NCI-H1694 (cell line): ENCODE measurements at regions not wholly inside any gene's neighbourhood (a gene's known extent, or its start where the extent isn't known, plus 50 kb on each side); places are given as distances from the start of the nearest gene placed in this dataset.
"Not testable (repeated sequence)": the region's sequence is repeated elsewhere in the genome, so short reads cannot be mapped to it uniquely, and the experiment has no call there.

Experiments used
- DNase-seq: peaks from one replicate; lab custom pipeline; 2025; lab: John Stamatoyannopoulos, UW

GRCh38 chr9:3659647-3660046, 133.8 kb upstream of the RFX3 start:
- DNase-seq: no peak

- DNase-seq: no peak
These were observed 133.2 kb upstream of the RFX3 start for GRCh38 chr9:3658964-3659363.

- no peak for DNase-seq
These were observed 130.4 kb upstream of the RFX3 start for GRCh38 chr9:3656224-3656623.

- no peak for DNase-seq
These were observed 125.3 kb upstream of the RFX3 start for GRCh38 chr9:3650994-3651622.

- no peak for DNase-seq
These were observed 123.0 kb upstream of the RFX3 start for GRCh38 chr9:3648722-3649246.

GRCh38 chr9:3648266-3648665, 122.5 kb upstream of the RFX3 start:
- DNase-seq: no peak

- DNase-seq: no peak
These were observed 121.9 kb upstream of the RFX3 start for GRCh38 chr9:3647652-3648051.

- peak; percentile 67 for DNase-seq
These were observed 120.4 kb upstream of the RFX3 start for GRCh38 chr9:3646226-3646625.

GRCh38 chr9:3642075-3642474, 116.3 kb upstream of the RFX3 start:
- DNase-seq: not testable (repeated sequence)

- DNase-seq: no peak
These were observed 103.7 kb upstream of the RFX3 start for GRCh38 chr9:3629495-3629894.

- DNase-seq: no peak
These were observed 102.4 kb upstream of the RFX3 start for GRCh38 chr9:3628239-3628638.

GRCh38 chr9:3608011-3608410, 82.2 kb upstream of the RFX3 start:
- DNase-seq: no peak

GRCh38 chr9:3600672-3601071, 74.9 kb upstream of the RFX3 start:
- no peak for DNase-seq

GRCh38 chr9:3597792-3598191, 72.0 kb upstream of the RFX3 start:
- no peak for DNase-seq

GRCh38 chr9:3586066-3586465, 60.3 kb upstream of the RFX3 start:
- no peak for DNase-seq

GRCh38 chr9:3585606-3586005, 59.8 kb upstream of the RFX3 start:
- DNase-seq: no peak

- DNase-seq: no peak
These were observed 53.0 kb upstream of the RFX3 start for GRCh38 chr9:3578786-3579185.

- no peak for DNase-seq
These were observed 50.5 kb upstream of the RFX3 start for GRCh38 chr9:3576328-3576727.

- no peak for DNase-seq
These were observed 50.0 kb upstream of the RFX3 start for GRCh38 chr9:3575821-3576220.
